Trophoblast cell (in vitro differentiated cells and primary cell): ENCODE measurements at regions not wholly inside any gene's neighbourhood (a gene's known extent, or its start where the extent isn't known, plus 50 kb on each side); places are given as distances from the start of the nearest gene placed in this dataset.

Experiments used
- DNase-seq, 2 donors: peaks; one replicate each; pipeline ENCODE4 v3.0.0-alpha.2; 2016
- H2AFZ ChIP-seq: 2 replicates; pipeline ENCODE4 v1.6.1; 2013; ENCODE audit warnings: low read length, moderate library complexity, mild to moderate bottlenecking; ENCODE audit not compliant: insufficient read depth, poor library complexity
- H2AK5ac ChIP-seq: 2 replicates; pipeline ENCODE4 v1.6.1; 2013; ENCODE audit warnings: mild to moderate bottlenecking, low read length
- H2BK120ac ChIP-seq: 2 replicates; pipeline ENCODE4 v1.6.1; 2013; ENCODE audit warnings: low read length, mild to moderate bottlenecking, moderate library complexity; ENCODE audit not compliant: insufficient read depth, poor library complexity
- H2BK12ac ChIP-seq: 2 replicates; pipeline ENCODE4 v1.6.1; 2013; ENCODE audit warnings: mild to moderate bottlenecking, low read length, moderate library complexity
- H2BK5ac ChIP-seq: 2 replicates; pipeline ENCODE4 v1.6.1; 2013; ENCODE audit warnings: low read length, low read depth, moderate library complexity, mild to moderate bottlenecking; ENCODE audit not compliant: poor library complexity
- H3K14ac ChIP-seq: 2 replicates; pipeline ENCODE4 v1.6.1; 2013; ENCODE audit warnings: mild to moderate bottlenecking, low read length
- H3K18ac ChIP-seq: 2 replicates; pipeline ENCODE4 v1.6.1; 2013; ENCODE audit warnings: mild to moderate bottlenecking, low read length
- H3K23ac ChIP-seq: 2 replicates; pipeline ENCODE4 v1.6.1; 2013; ENCODE audit warnings: low read length
- H3K27ac ChIP-seq: 2 replicates; pipeline ENCODE4 v1.5.1; 2013; ENCODE audit warnings: low read depth, mild to moderate bottlenecking, inconsistent platforms, low read length, moderate library complexity
- H3K27me3 ChIP-seq: 2 replicates; pipeline ENCODE4 v1.6.1; 2013; ENCODE audit warnings: inconsistent platforms, mild to moderate bottlenecking, low read length, moderate library complexity; ENCODE audit not compliant: insufficient read depth
- H3K36me3 ChIP-seq, 2 experiments: 1 replicate in 1 of 2; 2 replicates in 1 of 2; pipeline ENCODE4 v1.6.1; 2013; ENCODE audit warnings: low read length in 2 of 2, mild to moderate bottlenecking in 2 of 2, moderate library complexity in 1 of 2; ENCODE audit not compliant: insufficient read depth in 2 of 2, control insufficient read depth in 1 of 2
- H3K4ac ChIP-seq: 2 replicates; pipeline ENCODE4 v1.6.1; 2013; ENCODE audit warnings: low read depth, mild to moderate bottlenecking, low read length, moderate library complexity
- H3K4me1 ChIP-seq, 2 experiments: 1 replicate in 1 of 2; 2 replicates in 1 of 2; pipeline ENCODE4 v1.6.1; 2013; ENCODE audit warnings: low read length in 2 of 2, mild to moderate bottlenecking in 2 of 2, moderate library complexity in 1 of 2; ENCODE audit not compliant: insufficient read depth in 2 of 2, control insufficient read depth in 1 of 2
- H3K4me2 ChIP-seq: 2 replicates; pipeline ENCODE4 v1.6.1; 2013; ENCODE audit warnings: inconsistent platforms, mild to moderate bottlenecking, low read length, moderate library complexity
- H3K4me3 ChIP-seq: 2 replicates; pipeline ENCODE4 v1.5.1; 2013; ENCODE audit warnings: mild to moderate bottlenecking, low read depth, low read length, inconsistent platforms
- H3K79me1 ChIP-seq: one replicate; pipeline ENCODE4 v1.6.1; 2013; ENCODE audit warnings: low read length
- H3K79me2 ChIP-seq: 2 replicates; pipeline ENCODE4 v1.6.1; 2013; ENCODE audit warnings: low read length, mild to moderate bottlenecking; ENCODE audit not compliant: control insufficient read depth, insufficient read depth, poor library complexity
- H3K9ac ChIP-seq: 2 replicates; pipeline ENCODE4 v1.6.1; 2013; ENCODE audit warnings: mild to moderate bottlenecking, low read length
- H3K9me3 ChIP-seq: 2 replicates; pipeline ENCODE4 v1.6.1; 2013; ENCODE audit warnings: low read depth, mild to moderate bottlenecking, control low read depth, inconsistent platforms, low read length; ENCODE audit not compliant: insufficient read depth
- H4K12ac ChIP-seq: 2 replicates; pipeline ENCODE4 v1.6.1; 2013; ENCODE audit warnings: low read depth, mild to moderate bottlenecking, low read length, moderate library complexity
- H4K8ac ChIP-seq: 2 replicates; pipeline ENCODE4 v1.6.1; 2013; ENCODE audit warnings: low read depth, mild to moderate bottlenecking, low read length, moderate library complexity
- H4K91ac ChIP-seq: one replicate; pipeline ENCODE4 v1.6.1; 2013; ENCODE audit warnings: low read depth, mild to moderate bottlenecking, low read length, moderate library complexity
- WGBS: extraction: QIAGEN DNeasy Blood & Tissue Kit; methylation state at CpG from one replicate; pipeline ENCODE4 v1.1.7; 2013; ENCODE audit warnings: missing lambda C conversion rate; ENCODE audit not compliant: insufficient read length, insufficient coverage; ENCODE audit errors: extremely low coverage; 5-methylcytosine and 5-hydroxymethylcytosine counted together

DNA sequence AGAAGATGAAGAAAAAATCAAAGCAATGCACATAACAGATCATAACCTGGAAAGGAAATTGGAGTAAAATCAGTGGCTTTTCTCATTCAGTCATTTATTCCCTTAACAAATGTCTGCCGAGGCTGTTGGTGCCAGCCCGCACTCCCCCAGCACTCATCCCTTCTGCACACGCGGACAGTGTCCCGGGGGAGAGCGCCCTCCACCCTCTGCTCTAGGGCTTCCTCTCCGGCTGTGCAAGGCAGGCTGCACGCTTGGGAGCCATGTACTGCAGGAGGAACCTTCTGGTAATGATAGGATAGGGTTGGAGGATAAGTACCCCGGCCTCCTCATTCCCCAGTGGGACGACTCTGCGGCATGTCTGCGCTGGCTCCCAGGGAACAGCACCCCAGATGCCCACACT is 134.5 kb downstream of the PAX1 start:
- Histone ChIP-seq H4K12ac (no peak overlapping the region), H3K27ac (no peak overlapping the region), H2BK12ac (no peak overlapping the region), H3K23ac (no peak overlapping the region), H3K4me1 (no peaks in the 10 kb centered on the region), H4K8ac (no peak overlapping the region), H2BK5ac (no peak overlapping the region), H4K91ac (no peak overlapping the region), H3K18ac (no peak overlapping the region), H3K4ac (no peak overlapping the region), H3K14ac (no peak overlapping the region), H2AFZ (no peak overlapping the region), H2BK120ac (no peak overlapping the region), H3K27me3 (no peaks in the 10 kb centered on the region), H3K9me3 (no peaks in the 10 kb centered on the region), H3K4me2 (no peak overlapping the region), H3K4me3 (no peak overlapping the region), H3K79me1 (no peaks in the 10 kb centered on the region), H3K79me2 (no peaks in the 10 kb centered on the region), H3K36me3 (no peaks in the 10 kb centered on the region), H3K9ac (no peak overlapping the region), H2AK5ac (no peak overlapping the region)
- no peak for DNase-seq
- WGBS = no CpG with 5 or more reads among the region's 12 CpGs

DNA sequence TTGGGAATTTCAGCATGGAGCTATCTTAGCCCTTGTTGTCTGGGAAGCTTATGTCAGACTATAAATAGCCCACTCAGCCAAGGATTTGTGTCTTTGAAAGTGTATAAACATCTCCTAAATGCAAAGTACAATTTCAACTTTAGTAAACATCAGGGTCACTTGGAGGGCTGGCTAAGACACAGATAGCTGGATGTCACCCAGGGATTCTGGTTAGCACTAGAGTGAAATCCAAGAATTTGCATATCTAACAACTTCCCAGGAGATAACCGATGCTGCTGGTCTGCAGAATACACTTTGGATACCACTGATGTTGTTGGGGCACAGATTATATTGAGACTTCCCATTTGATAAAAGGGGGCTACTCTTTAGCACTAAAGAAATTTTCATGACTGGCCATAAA is 130.9 kb downstream of the PAX1 start:
- no peaks in the 10 kb centered on the region for H3K79me2 ChIP-seq
- H3K23ac ChIP-seq = no peak overlapping the region
- no peaks in the 10 kb centered on the region for H3K9me3 ChIP-seq
- H2BK120ac ChIP-seq = no peak overlapping the region
- no peak overlapping the region for H3K18ac ChIP-seq
- H3K4me1 ChIP-seq = no peaks in the 10 kb centered on the region
- WGBS = no CpG with 5 or more reads among the region's 1 CpG
- no peak overlapping the region for H3K4me3 ChIP-seq
- no peak overlapping the region for H2BK12ac ChIP-seq
- no peak overlapping the region for H2BK5ac ChIP-seq
- no peak overlapping the region for H4K8ac ChIP-seq
- H3K9ac ChIP-seq = no peak overlapping the region
- no peaks in the 10 kb centered on the region for H3K36me3 ChIP-seq
- no peak overlapping the region for H3K14ac ChIP-seq
- no peak overlapping the region for H4K91ac ChIP-seq
- H3K4ac ChIP-seq = no peak overlapping the region
- no peak overlapping the region for H3K4me2 ChIP-seq
- H3K27ac ChIP-seq = no peak overlapping the region
- H4K12ac ChIP-seq = no peak overlapping the region
- no peaks in the 10 kb centered on the region for H3K27me3 ChIP-seq
- H3K79me1 ChIP-seq = no peaks in the 10 kb centered on the region
- no peak overlapping the region for H2AFZ ChIP-seq
- no peak for DNase-seq
- H2AK5ac ChIP-seq = no peak overlapping the region

DNA sequence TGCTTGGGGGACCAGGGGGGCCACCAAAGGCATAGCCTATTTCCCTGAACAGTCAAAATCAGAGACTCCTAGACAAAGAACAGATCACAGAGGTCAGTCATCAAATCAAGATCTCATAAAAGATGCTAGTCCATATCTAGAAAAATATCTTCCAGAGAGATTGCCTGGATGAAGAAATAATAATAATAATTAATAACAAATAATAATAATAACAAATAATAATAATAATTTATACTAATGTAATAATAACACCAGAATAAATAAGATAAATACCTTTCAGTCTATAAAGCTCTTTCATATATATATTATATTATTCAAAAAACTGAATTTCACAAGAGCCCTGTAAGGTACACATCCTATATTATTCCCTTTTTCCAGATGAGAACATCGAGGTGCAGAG is 129.6 kb downstream of the PAX1 start:
- Histone ChIP-seq H3K4me3 (no peak overlapping the region), H4K8ac (no peak overlapping the region), H3K27me3 (no peaks in the 10 kb centered on the region), H2AFZ (no peak overlapping the region), H3K18ac (no peak overlapping the region), H3K4me2 (no peak overlapping the region), H3K36me3 (no peaks in the 10 kb centered on the region), H2BK5ac (no peak overlapping the region), H2BK12ac (no peak overlapping the region), H3K4ac (no peak overlapping the region), H3K79me1 (no peaks in the 10 kb centered on the region), H4K12ac (no peak overlapping the region), H2BK120ac (no peak overlapping the region), H3K23ac (no peak overlapping the region), H3K9ac (no peak overlapping the region), H3K9me3 (no peaks in the 10 kb centered on the region), H4K91ac (no peak overlapping the region), H2AK5ac (no peak overlapping the region), H3K14ac (no peak overlapping the region), H3K79me2 (no peaks in the 10 kb centered on the region), H3K27ac (no peak overlapping the region), H3K4me1 (no peaks in the 10 kb centered on the region)
- DNase-seq = no peak
- WGBS = no CpG with 5 or more reads among the region's 1 CpG

DNA sequence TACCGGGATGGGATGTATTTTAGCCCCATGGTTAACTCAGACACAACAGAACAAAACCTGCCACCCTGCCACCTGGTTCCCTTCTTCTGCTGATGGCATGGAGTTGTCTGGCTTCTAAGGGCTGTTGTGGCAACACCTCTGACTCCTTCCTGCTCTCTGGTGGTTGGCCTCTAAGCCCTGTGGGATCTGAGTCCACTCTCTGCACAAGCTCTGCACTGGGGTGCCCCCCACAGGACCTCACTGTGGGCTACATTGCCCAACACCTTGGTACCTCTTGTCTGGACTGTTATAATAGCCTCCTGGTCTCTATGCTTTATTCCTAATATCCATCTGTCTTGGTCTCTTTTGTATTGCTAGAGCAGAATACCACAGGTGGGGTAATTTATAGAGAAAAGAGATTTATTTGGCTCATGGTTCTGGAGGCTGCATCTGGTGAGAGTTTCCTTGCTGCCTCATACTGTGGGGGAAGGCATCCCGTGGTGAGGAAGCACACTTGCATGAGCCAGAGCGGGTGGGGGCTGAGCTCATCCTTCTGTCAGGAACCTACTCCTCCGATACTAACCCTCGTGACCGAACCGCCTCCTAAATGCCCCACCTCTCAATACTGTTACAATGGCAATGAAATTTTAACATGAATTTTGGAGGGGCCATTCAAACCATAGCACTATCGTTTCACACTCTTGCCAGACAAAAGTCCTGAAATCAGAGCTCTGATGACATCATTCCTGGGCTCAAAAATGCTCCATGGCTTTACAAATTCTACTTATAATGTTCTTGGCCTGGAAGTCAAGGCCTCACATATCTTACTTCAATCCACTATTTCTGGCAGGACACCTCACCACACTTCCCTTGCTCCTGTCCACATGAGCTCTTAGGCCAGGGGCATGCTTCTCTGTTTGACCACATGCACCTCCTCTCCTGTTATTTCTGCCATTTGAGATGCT is 127.2 kb downstream of the PAX1 start:
- no peak overlapping the region for H4K91ac ChIP-seq
- no CpG with 5 or more reads among the region's 8 CpGs for WGBS
- H3K79me2 ChIP-seq = no peaks in the 10 kb centered on the region
- H3K36me3 ChIP-seq = no peaks in the 10 kb centered on the region
- H2BK120ac ChIP-seq = no peak overlapping the region
- H3K9ac ChIP-seq = no peak overlapping the region
- H3K27me3 ChIP-seq = no peaks in the 10 kb centered on the region
- H2BK5ac ChIP-seq = no peak overlapping the region
- peaks cover 0 to under 1% of the 10 kb centered on the region in 2 experiments for H3K4me1 ChIP-seq
- no peak overlapping the region for H4K12ac ChIP-seq
- no peak overlapping the region for H3K27ac ChIP-seq
- H3K4me2 ChIP-seq = no peak overlapping the region
- no peak overlapping the region for H3K18ac ChIP-seq
- no peak overlapping the region for H3K23ac ChIP-seq
- no peak for DNase-seq
- H3K4me3 ChIP-seq = no peak overlapping the region
- no peaks in the 10 kb centered on the region for H3K79me1 ChIP-seq
- H3K4ac ChIP-seq = no peak overlapping the region
- no peak overlapping the region for H2BK12ac ChIP-seq
- no peak overlapping the region for H2AK5ac ChIP-seq
- no peak overlapping the region for H2AFZ ChIP-seq
- no peak overlapping the region for H3K14ac ChIP-seq
- H4K8ac ChIP-seq = no peak overlapping the region
- H3K9me3 ChIP-seq = no peaks in the 10 kb centered on the region
